H9 (cell line): ENCODE measurements at regions not wholly inside any gene's neighbourhood (a gene's known extent, or its start where the extent isn't known, plus 50 kb on each side); places are given as distances from the start of the nearest gene placed in this dataset.

Experiments used
- DNase-seq: peaks from one replicate; pipeline ENCODE4 v3.0.0-alpha.2; 2017
- H2AFZ ChIP-seq: one replicate; pipeline ENCODE4 v1.6.1; 2013; ENCODE audit warnings: mild to moderate bottlenecking, low read length, control low read depth, moderate library complexity
- H2AK5ac ChIP-seq: 2 replicates; pipeline ENCODE4 v1.6.1; 2013; ENCODE audit warnings: low read length, control low read depth, mixed read lengths; ENCODE audit not compliant: insufficient read length
- H2BK120ac ChIP-seq: one replicate; pipeline ENCODE4 v1.6.1; 2013; ENCODE audit warnings: low read depth, mild to moderate bottlenecking, low read length, control low read depth, inconsistent platforms; ENCODE audit not compliant: poor library complexity, severe bottlenecking
- H2BK12ac ChIP-seq: 2 replicates; pipeline ENCODE4 v1.6.1; 2013; ENCODE audit warnings: low read length, control low read depth, mixed read lengths, low read depth; ENCODE audit not compliant: insufficient read length
- H2BK15ac ChIP-seq: 2 replicates; pipeline ENCODE4 v1.6.1; 2013; ENCODE audit warnings: low read depth, low read length, control low read depth
- H2BK20ac ChIP-seq: one replicate; pipeline ENCODE4 v1.6.1; 2013; ENCODE audit warnings: low read depth, mild to moderate bottlenecking, low read length, control low read depth, inconsistent platforms; ENCODE audit not compliant: poor library complexity, severe bottlenecking
- H2BK5ac ChIP-seq: 2 replicates; pipeline ENCODE4 v1.6.1; 2013; ENCODE audit warnings: low read length, control low read depth, mixed read lengths; ENCODE audit not compliant: insufficient read length
- H3K14ac ChIP-seq: 2 replicates; pipeline ENCODE4 v1.6.1; 2013; ENCODE audit warnings: low read length, control low read depth; ENCODE audit not compliant: insufficient read depth
- H3K18ac ChIP-seq: 2 replicates; pipeline ENCODE4 v1.6.1; 2013; ENCODE audit warnings: low read depth, mild to moderate bottlenecking, mixed read lengths, low read length, control low read depth; ENCODE audit not compliant: insufficient read length
- H3K23ac ChIP-seq: 2 replicates; pipeline ENCODE4 v1.6.1; 2013; ENCODE audit warnings: low read length, control low read depth, mixed read lengths, low read depth; ENCODE audit not compliant: insufficient read length
- H3K23me2 ChIP-seq: 2 replicates; pipeline ENCODE4 v1.6.1; 2013; ENCODE audit warnings: low read depth, mild to moderate bottlenecking, mixed read lengths, low read length, control low read depth; ENCODE audit not compliant: insufficient read length, poor library complexity, severe bottlenecking
- H3K27ac ChIP-seq: 2 replicates; pipeline ENCODE4 v1.5.1; 2013; ENCODE audit warnings: low read length, control low read depth, mixed read lengths, low read depth; ENCODE audit not compliant: insufficient read length
- H3K27me3 ChIP-seq: 2 replicates; pipeline ENCODE4 v1.6.1; 2013; ENCODE audit warnings: low read length, control low read depth, inconsistent platforms; ENCODE audit not compliant: insufficient read depth
- H3K4ac ChIP-seq: 2 replicates; pipeline ENCODE4 v1.6.1; 2013; ENCODE audit warnings: low read depth, mild to moderate bottlenecking, control low read depth, inconsistent platforms, low read length, moderate library complexity
- H3K4me1 ChIP-seq: 2 replicates; pipeline ENCODE4 v1.6.1; 2013; ENCODE audit warnings: low read length, control low read depth, inconsistent platforms; ENCODE audit not compliant: insufficient read depth
- H3K4me2 ChIP-seq: 2 replicates; pipeline ENCODE4 v1.6.1; 2013; ENCODE audit warnings: low read length, control low read depth, mixed read lengths; ENCODE audit not compliant: insufficient read length, insufficient read depth
- H3K56ac ChIP-seq: 2 replicates; pipeline ENCODE4 v1.6.1; 2013; ENCODE audit warnings: low read depth, mild to moderate bottlenecking, mixed read lengths, low read length, control low read depth; ENCODE audit not compliant: insufficient read length
- H3K79me1 ChIP-seq: 2 replicates; pipeline ENCODE4 v1.6.1; 2013; ENCODE audit warnings: low read depth, mild to moderate bottlenecking, moderate library complexity, low read length, control low read depth, inconsistent platforms; ENCODE audit not compliant: insufficient read depth, poor library complexity, severe bottlenecking
- H3K79me2 ChIP-seq: 2 replicates; pipeline ENCODE4 v1.6.1; 2013; ENCODE audit warnings: low read length, control low read depth, inconsistent platforms; ENCODE audit not compliant: insufficient read depth
- H3K9ac ChIP-seq: 2 replicates; pipeline ENCODE4 v1.6.1; 2013; ENCODE audit warnings: low read length, control low read depth, mixed read lengths; ENCODE audit not compliant: insufficient read length; ENCODE audit errors: extremely low read depth
- H3K9me3 ChIP-seq: one replicate; pipeline ENCODE4 v1.6.1; 2013; ENCODE audit warnings: low read depth, low read length, inconsistent platforms; ENCODE audit not compliant: control insufficient read depth
- H3T11ph ChIP-seq: one replicate; pipeline ENCODE4 v1.6.1; 2013; ENCODE audit warnings: mild to moderate bottlenecking, low read length, control low read depth, inconsistent platforms
- H4K20me1 ChIP-seq: one replicate; pipeline ENCODE4 v1.6.1; 2013; ENCODE audit not compliant: control insufficient read depth, insufficient read length, insufficient read depth
- H4K5ac ChIP-seq: 2 replicates; pipeline ENCODE4 v1.6.1; 2013; ENCODE audit warnings: low read depth, mild to moderate bottlenecking, mixed read lengths, low read length, control low read depth; ENCODE audit not compliant: insufficient read length
- H4K8ac ChIP-seq: replicated peaks from 2 replicates; pipeline ENCODE4 v1.6.1; 2013; ENCODE audit warnings: low read length, control low read depth, mixed read lengths, low read depth; ENCODE audit not compliant: insufficient read length
- H4K91ac ChIP-seq: 2 replicates; pipeline ENCODE4 v1.6.1; 2013; ENCODE audit warnings: low read depth, mild to moderate bottlenecking, moderate library complexity, mixed read lengths, low read length, control low read depth; ENCODE audit not compliant: insufficient read length
- H3K27ac Mint-ChIP-seq, 3 experiments: 2 replicates in 2 of 3; 3 replicates in 1 of 3; pipeline ENCODE4 v1.8.0; 2020 to 2021; ENCODE audit warnings: mixed read lengths in 3 of 3, mild to moderate bottlenecking in 1 of 3, moderate library complexity in 1 of 3
- H3K27me3 Mint-ChIP-seq: 2 replicates; pipeline ENCODE4 v1.8.0; 2021; ENCODE audit warnings: low read depth, mild to moderate bottlenecking, moderate library complexity, mixed read lengths
- H3K36me3 Mint-ChIP-seq, 3 experiments: 2 replicates in 2 of 3; 3 replicates in 1 of 3; pipeline ENCODE4 v1.8.0; 2020 to 2021; ENCODE audit warnings: low read depth in 3 of 3, mixed read lengths in 3 of 3; ENCODE audit not compliant: insufficient read depth in 1 of 3
- H3K4me1 Mint-ChIP-seq, 2 experiments: 2 replicates each; pipeline ENCODE4 v1.8.0; 2020; ENCODE audit warnings: mixed read lengths in 2 of 2
- H3K4me3 Mint-ChIP-seq, 2 experiments: 2 replicates in 1 of 2; 3 replicates in 1 of 2; pipeline ENCODE4 v1.8.0; 2020 to 2021; ENCODE audit warnings: mild to moderate bottlenecking in 2 of 2, mixed read lengths in 2 of 2, moderate library complexity in 1 of 2
- H3K9me3 Mint-ChIP-seq, 2 experiments: 2 replicates in 1 of 2; 3 replicates in 1 of 2; pipeline ENCODE4 v1.8.0; 2020; ENCODE audit warnings: mild to moderate bottlenecking in 2 of 2, mixed read lengths in 2 of 2, moderate library complexity in 1 of 2
- WGBS: extraction: QIAGEN DNeasy Blood & Tissue Kit; methylation state at CpG from one replicate; pipeline ENCODE4 v1.1.7; 2013; ENCODE audit warnings: missing lambda C conversion rate, low lambda C conversion rate, mixed read lengths; ENCODE audit not compliant: insufficient read length; ENCODE audit errors: extremely low coverage; 5-methylcytosine and 5-hydroxymethylcytosine counted together
- TF ChIP-seq, protein P1 (sequence below): fragments of 200-600 bp; sonication (generic); conservative IDR thresholded peaks from 3 replicates; pipeline ENCODE4 v1.8.0; 2021; ENCODE audit warnings: antibody characterized with exemption, mild to moderate bottlenecking

- H3K27ac Mint-ChIP-seq: no peak overlapping the region
- no peak overlapping the region for H3T11ph ChIP-seq
- TF ChIP-seq, protein P1, sequence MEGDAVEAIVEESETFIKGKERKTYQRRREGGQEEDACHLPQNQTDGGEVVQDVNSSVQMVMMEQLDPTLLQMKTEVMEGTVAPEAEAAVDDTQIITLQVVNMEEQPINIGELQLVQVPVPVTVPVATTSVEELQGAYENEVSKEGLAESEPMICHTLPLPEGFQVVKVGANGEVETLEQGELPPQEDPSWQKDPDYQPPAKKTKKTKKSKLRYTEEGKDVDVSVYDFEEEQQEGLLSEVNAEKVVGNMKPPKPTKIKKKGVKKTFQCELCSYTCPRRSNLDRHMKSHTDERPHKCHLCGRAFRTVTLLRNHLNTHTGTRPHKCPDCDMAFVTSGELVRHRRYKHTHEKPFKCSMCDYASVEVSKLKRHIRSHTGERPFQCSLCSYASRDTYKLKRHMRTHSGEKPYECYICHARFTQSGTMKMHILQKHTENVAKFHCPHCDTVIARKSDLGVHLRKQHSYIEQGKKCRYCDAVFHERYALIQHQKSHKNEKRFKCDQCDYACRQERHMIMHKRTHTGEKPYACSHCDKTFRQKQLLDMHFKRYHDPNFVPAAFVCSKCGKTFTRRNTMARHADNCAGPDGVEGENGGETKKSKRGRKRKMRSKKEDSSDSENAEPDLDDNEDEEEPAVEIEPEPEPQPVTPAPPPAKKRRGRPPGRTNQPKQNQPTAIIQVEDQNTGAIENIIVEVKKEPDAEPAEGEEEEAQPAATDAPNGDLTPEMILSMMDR: no peak
- H3K27ac ChIP-seq: no peak overlapping the region
- H2AFZ ChIP-seq: no peak overlapping the region
- H3K9me3 ChIP-seq: peaks cover 15% of the 10 kb centered on the region
- peaks cover 38 to 51% of the 10 kb centered on the region in 2 experiments for H3K9me3 Mint-ChIP-seq
- no peak overlapping the region for H3K4ac ChIP-seq
- no peak overlapping the region for H4K5ac ChIP-seq
- no peaks in the 10 kb centered on the region for H3K4me1 Mint-ChIP-seq
- no peaks in the 10 kb centered on the region for H3K27me3 ChIP-seq
- no peaks in the 10 kb centered on the region for H3K4me1 ChIP-seq
- H3K23me2 ChIP-seq: no peaks in the 10 kb centered on the region
- no peak for DNase-seq
- no peak overlapping the region for H3K9ac ChIP-seq
- no peaks in the 10 kb centered on the region for H3K79me1 ChIP-seq
- H2BK5ac ChIP-seq: no peak overlapping the region
- H3K4me2 ChIP-seq: no peak overlapping the region
- H3K27me3 Mint-ChIP-seq: no peaks in the 10 kb centered on the region
- no peak overlapping the region for H4K91ac ChIP-seq
- H3K4me3 Mint-ChIP-seq: no peak overlapping the region
- no peaks in the 10 kb centered on the region for H3K79me2 ChIP-seq
- H4K20me1 ChIP-seq: no peaks in the 10 kb centered on the region
- no peak overlapping the region for H2BK12ac ChIP-seq
- H2BK20ac ChIP-seq: no peak overlapping the region
- H4K8ac ChIP-seq: no peak overlapping the region
- no peak overlapping the region for H2BK120ac ChIP-seq
- no peak overlapping the region for H3K18ac ChIP-seq
- H3K14ac ChIP-seq: no peak overlapping the region
- peaks cover 8 to 48% (median 9%) of the 10 kb centered on the region in 3 experiments for H3K36me3 Mint-ChIP-seq
- H2AK5ac ChIP-seq: no peak overlapping the region
- H3K23ac ChIP-seq: no peak overlapping the region
- no peak overlapping the region for H3K56ac ChIP-seq
- no peak overlapping the region for H2BK15ac ChIP-seq
- no CpG with 5 or more reads among the region's 2 CpGs for WGBS
Observed at GRCh38 chrX:21056622-21057021, 317.6 kb upstream of the CNKSR2 start.
